ENCODE measurements at regions not wholly inside any gene's neighbourhood (a gene's known extent, or its start where the extent isn't known, plus 50 kb on each side); places are given as distances from the start of the nearest gene placed in this dataset.

GRCh38 chr19:16012552-16012951, 63.7 kb upstream of the TPM4 start:
- H3K4me3 ChIP-seq (ENCODE audit: low read depth, low read length), result no peak overlapping the region
- no peaks in the 10 kb centered on the region for H3K27me3 ChIP-seq (ENCODE audit: control insufficient read depth, insufficient read depth, low read length)
- no peak for TF ChIP-seq CTCF (IDR thresholded peaks at IDR 0.05; ENCODE audit: insufficient read depth, low read length, poor library complexity, severe bottlenecking)
- no peaks in the 10 kb centered on the region for H3K36me3 ChIP-seq (ENCODE audit: control insufficient read depth, insufficient read depth, low read length)
- no peak for DNase-seq (ENCODE audit: low read depth)

- DNase-seq (ENCODE audit: low read depth), result no peak
- no peak for TF ChIP-seq CTCF (IDR thresholded peaks at IDR 0.05; ENCODE audit: insufficient read depth, low read length, poor library complexity, severe bottlenecking)
- no peaks in the 10 kb centered on the region for H3K27me3 ChIP-seq (ENCODE audit: control insufficient read depth, insufficient read depth, low read length)
- no peaks in the 10 kb centered on the region for H3K36me3 ChIP-seq (ENCODE audit: control insufficient read depth, insufficient read depth, low read length)
- H3K4me3 ChIP-seq (ENCODE audit: low read depth, low read length), result no peak overlapping the region
Observed at GRCh38 chr19:16013181-16013850, 63.0 kb upstream of the TPM4 start.

DNA sequence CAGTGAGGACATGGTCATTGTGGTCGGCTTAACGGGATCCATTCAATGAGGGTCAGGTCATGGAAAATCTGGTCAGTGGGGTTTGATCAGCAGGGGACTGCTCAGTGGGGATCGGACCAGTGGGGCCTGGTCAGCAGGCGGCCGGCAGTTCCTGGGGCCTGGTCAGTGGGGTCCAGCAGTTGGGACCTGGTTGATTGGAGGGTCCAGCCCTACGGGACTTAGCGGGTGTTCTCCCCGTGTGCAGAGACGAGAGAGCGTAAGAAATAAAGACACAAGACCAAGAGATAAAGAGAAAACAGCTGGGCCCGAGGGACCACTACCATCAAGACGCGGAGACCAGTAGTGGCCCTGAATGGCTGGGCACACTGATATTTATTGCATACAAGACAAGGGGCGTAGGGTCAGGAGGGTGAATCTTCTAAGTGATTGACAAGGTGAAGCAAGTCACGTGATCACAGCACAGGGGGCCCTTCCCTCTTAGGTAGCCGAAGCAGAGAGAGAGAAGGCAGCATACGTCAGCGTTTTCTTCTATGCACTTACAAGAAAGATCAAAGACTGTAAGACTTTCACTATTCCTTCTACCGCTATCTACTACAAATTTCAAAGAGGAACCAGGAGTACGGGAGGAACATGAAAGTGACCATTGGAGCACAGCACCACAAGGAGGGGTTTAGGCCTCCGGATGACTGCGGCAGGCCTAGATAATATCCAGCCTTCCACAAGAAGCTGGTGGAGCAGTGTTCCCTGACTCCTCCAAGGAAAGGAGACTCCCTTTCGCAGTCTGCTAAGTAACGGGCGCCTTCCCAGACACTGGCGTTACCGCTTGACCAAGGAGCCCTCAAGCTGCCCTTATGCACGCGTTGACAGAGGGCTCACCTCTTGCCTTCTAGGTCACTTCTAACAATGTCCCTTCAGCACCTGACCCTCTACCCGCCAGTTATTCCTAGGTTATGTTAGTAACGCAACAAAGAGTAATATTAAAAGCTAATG, 62.1 kb upstream of the TPM4 start:
- Histone ChIP-seq H3K4me3 (ENCODE audit: low read depth, low read length) (no peak overlapping the region), H3K36me3 (ENCODE audit: control insufficient read depth, insufficient read depth, low read length) (no peaks in the 10 kb centered on the region), H3K27me3 (ENCODE audit: control insufficient read depth, insufficient read depth, low read length) (no peaks in the 10 kb centered on the region)
- no peak for DNase-seq (ENCODE audit: low read depth)
- no peak for TF ChIP-seq CTCF (IDR thresholded peaks at IDR 0.05; ENCODE audit: insufficient read depth, low read length, poor library complexity, severe bottlenecking)

DNA sequence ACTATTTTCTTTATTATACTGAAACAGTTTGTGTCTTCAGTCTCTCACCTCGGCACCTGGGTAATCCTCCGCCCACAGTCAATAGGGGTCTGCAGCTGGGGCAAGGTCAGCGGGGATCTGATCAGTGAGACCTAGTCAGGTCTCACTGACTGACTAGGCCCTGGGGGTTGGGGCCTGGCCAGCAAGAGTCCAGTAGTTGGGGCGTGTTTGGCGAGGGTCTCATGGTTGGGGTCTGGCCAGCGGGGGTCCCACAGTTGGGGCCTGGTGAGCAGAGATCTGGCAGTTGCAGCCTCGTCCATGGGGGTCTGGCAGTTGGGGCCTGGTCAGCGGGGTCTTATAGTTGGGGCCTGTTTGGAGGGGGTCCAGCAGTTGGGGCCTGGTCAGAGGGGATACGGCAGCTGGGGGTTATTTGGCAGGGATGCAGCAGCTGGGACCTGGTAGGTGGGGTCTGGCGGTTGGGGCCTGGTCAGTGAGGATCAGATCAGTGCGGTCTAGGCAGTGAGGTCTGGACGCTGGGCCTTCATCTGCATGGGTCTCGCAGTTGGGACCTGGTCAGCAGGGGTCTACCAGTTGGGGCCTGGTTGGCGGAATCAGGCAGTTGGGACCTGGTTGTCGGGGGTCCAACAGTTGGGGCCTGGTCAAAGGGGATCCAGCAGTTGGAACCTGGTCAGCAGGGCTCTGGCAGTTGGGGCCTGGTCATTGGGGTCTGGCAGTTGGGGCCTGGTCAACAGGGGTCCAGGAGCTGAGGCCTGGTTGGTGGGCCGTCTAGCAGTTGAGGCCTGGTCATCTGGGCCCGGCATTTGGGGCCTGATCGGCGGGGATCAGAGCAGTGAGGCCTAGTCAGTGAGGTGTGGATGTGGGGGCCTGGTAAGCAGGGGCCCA, 61.1 kb upstream of the TPM4 start:
- Histone ChIP-seq H3K4me3 (ENCODE audit: low read depth, low read length) (no peak overlapping the region), H3K27me3 (ENCODE audit: control insufficient read depth, insufficient read depth, low read length) (no peaks in the 10 kb centered on the region), H3K36me3 (ENCODE audit: control insufficient read depth, insufficient read depth, low read length) (no peaks in the 10 kb centered on the region)
- no peak for DNase-seq (ENCODE audit: low read depth)
- no peak for TF ChIP-seq CTCF (IDR thresholded peaks at IDR 0.05; ENCODE audit: insufficient read depth, low read length, poor library complexity, severe bottlenecking)

- H3K36me3 ChIP-seq (ENCODE audit: control insufficient read depth, insufficient read depth, low read length), result no peaks in the 10 kb centered on the region
- no peaks in the 10 kb centered on the region for H3K27me3 ChIP-seq (ENCODE audit: control insufficient read depth, insufficient read depth, low read length)
- H3K4me3 ChIP-seq (ENCODE audit: low read depth, low read length), result no peak overlapping the region
- DNase-seq (ENCODE audit: low read depth), result no peak
- TF ChIP-seq CTCF (IDR thresholded peaks at IDR 0.05; ENCODE audit: insufficient read depth, low read length, poor library complexity, severe bottlenecking), result no peak
Observed at GRCh38 chr19:16015805-16016173, 60.5 kb upstream of the TPM4 start.

Data from kidney epithelial cell (primary cell).